Endothelial cell (in vitro differentiated cells): ENCODE measurements at regions not wholly inside any gene's neighbourhood (a gene's known extent, or its start where the extent isn't known, plus 50 kb on each side); places are given as distances from the start of the nearest gene placed in this dataset.

Experiments used
- DNase-seq: peaks from one replicate; pipeline ENCODE4 v3.0.0; 2021; ENCODE audit warnings: low spot score
- H3K27ac Mint-ChIP-seq: one replicate; pipeline ENCODE4 v1.8.0; 2021; ENCODE audit warnings: mixed read lengths, inconsistent platforms; ENCODE audit not compliant: unreplicated experiment
- H3K27me3 Mint-ChIP-seq: one replicate; pipeline ENCODE4 v1.8.0; 2021; ENCODE audit warnings: mild to moderate bottlenecking, moderate library complexity, mixed read lengths, inconsistent platforms; ENCODE audit not compliant: unreplicated experiment
- H3K36me3 Mint-ChIP-seq: one replicate; pipeline ENCODE4 v1.8.0; 2021; ENCODE audit warnings: mild to moderate bottlenecking, low read depth, mixed read lengths, inconsistent platforms; ENCODE audit not compliant: unreplicated experiment
- H3K4me1 Mint-ChIP-seq: one replicate; pipeline ENCODE4 v1.8.0; 2021; ENCODE audit warnings: mild to moderate bottlenecking, mixed read lengths, inconsistent platforms; ENCODE audit not compliant: unreplicated experiment
- H3K4me3 Mint-ChIP-seq: one replicate; pipeline ENCODE4 v1.8.0; 2021; ENCODE audit warnings: mild to moderate bottlenecking, mixed read lengths, inconsistent platforms; ENCODE audit not compliant: unreplicated experiment
- H3K9me3 Mint-ChIP-seq: one replicate; pipeline ENCODE4 v1.8.0; 2021; ENCODE audit warnings: mixed read lengths, inconsistent platforms; ENCODE audit not compliant: unreplicated experiment
- CTCF ChIP-seq: fragments of 200-600 bp; sonication (generic); IDR thresholded peaks from one replicate; pipeline ENCODE4 v1.5.0; 2021; ENCODE audit warnings: antibody characterized with exemption; ENCODE audit not compliant: unreplicated experiment

DNA sequence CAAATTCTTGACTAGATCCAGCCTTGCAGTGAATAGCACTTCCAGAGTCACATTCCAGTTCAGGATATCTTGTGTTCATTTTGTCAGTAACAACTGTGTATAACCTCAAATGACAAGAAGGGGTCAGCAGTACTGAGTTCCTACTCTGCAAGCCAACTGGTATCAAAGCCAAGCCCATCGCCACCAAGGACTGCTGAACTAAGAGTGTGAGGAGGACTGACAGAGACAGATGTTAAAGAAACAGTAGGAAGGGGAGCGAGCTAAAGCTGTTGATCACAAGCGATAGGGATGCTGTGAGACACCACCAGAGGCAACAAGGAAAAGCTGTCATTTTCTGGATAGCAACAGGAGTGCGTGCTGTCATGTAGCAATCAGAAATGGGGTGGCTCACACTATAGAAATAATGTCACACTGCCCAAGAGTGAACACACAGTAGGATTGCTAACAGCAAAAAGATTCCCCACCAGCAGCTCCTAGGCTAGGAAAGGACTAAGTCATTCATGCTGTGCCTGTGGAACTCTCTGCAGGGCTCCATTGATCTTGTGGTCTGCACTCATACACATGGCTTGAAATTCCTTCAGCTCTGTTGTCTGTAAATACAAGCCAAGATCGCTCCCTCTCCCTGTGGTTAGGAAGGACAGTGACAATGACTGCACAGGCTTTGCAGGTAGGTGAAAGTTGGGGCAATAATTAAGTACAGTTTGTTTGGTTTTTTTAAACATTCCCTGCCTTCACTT is 658.6 kb downstream of the NR2F1-AS1 start:
- Mint-ChIP-seq H3K27ac (no peak overlapping the region), H3K4me1 (peaks cover 6% of the 10 kb centered on the region), H3K9me3 (no peaks in the 10 kb centered on the region), H3K36me3 (no peaks in the 10 kb centered on the region), H3K27me3 (no peaks in the 10 kb centered on the region), H3K4me3 (no peak overlapping the region)
- DNase-seq = no peak
- TF ChIP-seq CTCF = no peak

- no peaks in the 10 kb centered on the region for H3K9me3 Mint-ChIP-seq
- H3K27ac Mint-ChIP-seq = no peak overlapping the region
- no peak for TF ChIP-seq CTCF
- H3K27me3 Mint-ChIP-seq = no peaks in the 10 kb centered on the region
- H3K36me3 Mint-ChIP-seq = no peaks in the 10 kb centered on the region
- DNase-seq = no peak
- H3K4me1 Mint-ChIP-seq = peaks cover 3% of the 10 kb centered on the region
- H3K4me3 Mint-ChIP-seq = no peak overlapping the region
Observed at GRCh38 chr5:92917044-92917443, 664.0 kb downstream of the NR2F1-AS1 start.

DNA sequence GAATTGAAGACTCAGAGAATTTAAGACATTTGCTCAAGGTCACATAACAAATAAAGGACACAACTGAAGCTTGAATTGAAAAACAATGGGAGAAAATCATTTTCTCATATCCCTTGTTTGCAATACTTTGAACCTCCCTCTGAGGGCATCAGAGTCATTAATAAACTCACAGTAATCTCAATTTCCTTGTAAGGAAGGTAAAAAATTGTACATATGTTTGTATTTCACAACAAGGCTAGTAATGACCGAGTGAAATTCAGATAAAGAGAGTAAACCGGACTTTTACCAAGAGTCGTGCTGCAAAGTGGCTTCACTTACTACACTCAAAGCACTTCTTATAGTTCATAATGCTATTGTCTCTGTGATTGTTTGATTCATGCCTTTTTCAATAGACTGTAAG is 665.0 kb downstream of the NR2F1-AS1 start:
- no peaks in the 10 kb centered on the region for H3K9me3 Mint-ChIP-seq

DNA sequence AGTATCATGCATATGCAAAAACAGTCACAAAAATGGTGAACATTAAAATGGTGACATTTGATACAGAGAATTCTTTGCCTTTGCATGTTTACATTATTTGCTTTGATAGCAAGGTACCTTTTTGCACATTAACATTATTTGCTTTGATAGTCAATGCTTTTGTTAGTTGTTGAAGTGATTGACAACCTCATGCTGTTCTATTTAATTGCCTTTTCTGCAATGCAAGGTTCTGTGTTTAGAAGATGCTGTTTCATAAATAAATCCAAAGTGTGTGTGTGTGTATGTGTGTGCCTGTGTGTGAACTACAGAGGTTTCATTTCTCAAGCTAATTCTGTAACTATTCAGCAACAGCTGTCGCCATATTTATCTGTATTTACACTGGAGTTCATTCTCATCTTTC is 668.7 kb downstream of the NR2F1-AS1 start:
- Mint-ChIP-seq H3K36me3 (no peaks in the 10 kb centered on the region), H3K4me1 (peaks cover 3% of the 10 kb centered on the region), H3K4me3 (no peak overlapping the region), H3K27ac (no peak overlapping the region), H3K27me3 (no peaks in the 10 kb centered on the region), H3K9me3 (no peaks in the 10 kb centered on the region)
- DNase-seq = no peak
- no peak for TF ChIP-seq CTCF

More for the DNA sequence above, 665.0 kb downstream of the NR2F1-AS1 start:
- Mint-ChIP-seq H3K27ac (no peak overlapping the region), H3K4me3 (no peak overlapping the region), H3K36me3 (no peaks in the 10 kb centered on the region), H3K4me1 (peaks cover 3% of the 10 kb centered on the region), H3K27me3 (no peaks in the 10 kb centered on the region)
- DNase-seq = no peak
- TF ChIP-seq CTCF = no peak

GRCh38 chr5:92911851-92912250 is 669.2 kb downstream of the NR2F1-AS1 start:
- no peak overlapping the region for H3K27ac Mint-ChIP-seq
- peaks cover 3% of the 10 kb centered on the region for H3K4me1 Mint-ChIP-seq
- no peaks in the 10 kb centered on the region for H3K9me3 Mint-ChIP-seq
- H3K4me3 Mint-ChIP-seq = no peak overlapping the region
- no peaks in the 10 kb centered on the region for H3K27me3 Mint-ChIP-seq
- TF ChIP-seq CTCF = no peak
- no peak for DNase-seq
- H3K36me3 Mint-ChIP-seq = no peaks in the 10 kb centered on the region
